KMS-11 (cell line): ENCODE measurements at regions not wholly inside any gene's neighbourhood (a gene's known extent, or its start where the extent isn't known, plus 50 kb on each side); places are given as distances from the start of the nearest gene placed in this dataset.

Experiments
- H2AFZ ChIP-seq: fragments of 200-600 bp; sonication (generic); 2 replicates; pipeline ENCODE4 v1.6.1; 2016; ENCODE audit warnings: antibody characterized with exemption, mixed run types, low read depth
- H3K27ac ChIP-seq: fragments of 200-600 bp; sonication (generic); 2 replicates; pipeline ENCODE4 v1.6.1; 2016; ENCODE audit warnings: mild to moderate bottlenecking, mixed run types
- H3K27me3 ChIP-seq: fragments of 200-600 bp; sonication (generic); 2 replicates; pipeline ENCODE4 v1.6.1; 2017; ENCODE audit warnings: mild to moderate bottlenecking, low read depth, mixed run types, moderate library complexity; ENCODE audit not compliant: insufficient read depth
- H3K36me3 ChIP-seq: fragments of 200-600 bp; sonication (generic); 2 replicates; pipeline ENCODE4 v1.6.1; 2017; ENCODE audit warnings: mild to moderate bottlenecking, mixed run types; ENCODE audit not compliant: insufficient read depth
- H3K4me1 ChIP-seq: fragments of 200-600 bp; sonication (generic); 2 replicates; pipeline ENCODE4 v1.6.1; 2016; ENCODE audit warnings: mild to moderate bottlenecking, low read depth, mixed run types; ENCODE audit not compliant: poor library complexity, severe bottlenecking
- H3K4me2 ChIP-seq: fragments of 200-600 bp; sonication (generic); 2 replicates; pipeline ENCODE4 v1.7.0; 2016; ENCODE audit warnings: mild to moderate bottlenecking, mixed run types
- H3K4me3 ChIP-seq: fragments of 200-600 bp; sonication (generic); IDR thresholded peaks from 2 replicates; pipeline ENCODE4 v1.6.1; 2017; ENCODE audit warnings: low read depth, low read length, mixed read lengths; ENCODE audit not compliant: insufficient read depth
- H3K79me2 ChIP-seq: fragments of 200-600 bp; sonication (generic); 2 replicates; pipeline ENCODE4 v1.6.1; 2016; ENCODE audit warnings: low read depth, mixed run types; ENCODE audit not compliant: insufficient read depth
- H3K9ac ChIP-seq: fragments of 200-600 bp; sonication (generic); 2 replicates; pipeline ENCODE4 v1.6.1; 2016; ENCODE audit warnings: mild to moderate bottlenecking, mixed run types
- H4K20me1 ChIP-seq: fragments of 200-600 bp; sonication (generic); 2 replicates; pipeline ENCODE4 v1.6.1; 2016; ENCODE audit warnings: mild to moderate bottlenecking, mixed run types; ENCODE audit not compliant: insufficient read depth
- CTCF ChIP-seq: fragments of 200-600 bp; sonication (generic); conservative IDR thresholded peaks from 2 replicates; pipeline ENCODE4 v1.6.1; 2017; ENCODE audit warnings: low read depth, mild to moderate bottlenecking, antibody characterized with exemption, low read length, moderate library complexity, mixed read lengths

- no peaks in the 10 kb centered on the region for H4K20me1 ChIP-seq
- no peaks in the 10 kb centered on the region for H3K27me3 ChIP-seq
- H3K27ac ChIP-seq: no peak overlapping the region
- no peak for TF ChIP-seq CTCF
- no peak overlapping the region for H3K4me2 ChIP-seq
- no peaks in the 10 kb centered on the region for H3K36me3 ChIP-seq
- H3K4me1 ChIP-seq: no peaks in the 10 kb centered on the region
- no peak overlapping the region for H3K4me3 ChIP-seq
- H2AFZ ChIP-seq: no peak overlapping the region
- no peak overlapping the region for H3K9ac ChIP-seq
- H3K79me2 ChIP-seq: no peaks in the 10 kb centered on the region
Measured at GRCh38 chrX:109795682-109796081, 62.6 kb upstream of the ACSL4 start.

- Histone ChIP-seq H3K4me2 (no peak overlapping the region), H3K4me1 (no peaks in the 10 kb centered on the region), H4K20me1 (no peaks in the 10 kb centered on the region), H3K27ac (no peak overlapping the region), H3K4me3 (no peak overlapping the region), H2AFZ (no peak overlapping the region), H3K9ac (no peak overlapping the region), H3K36me3 (no peaks in the 10 kb centered on the region), H3K79me2 (no peaks in the 10 kb centered on the region), H3K27me3 (no peaks in the 10 kb centered on the region)
- TF ChIP-seq CTCF: no peak
Measured at GRCh38 chrX:109797311-109797975, 64.4 kb upstream of the ACSL4 start.

- Histone ChIP-seq H3K27me3 (no peaks in the 10 kb centered on the region), H4K20me1 (no peaks in the 10 kb centered on the region), H3K36me3 (no peaks in the 10 kb centered on the region), H2AFZ (no peak overlapping the region), H3K4me1 (no peaks in the 10 kb centered on the region), H3K4me2 (no peak overlapping the region), H3K27ac (no peak overlapping the region), H3K79me2 (no peaks in the 10 kb centered on the region), H3K4me3 (no peak overlapping the region), H3K9ac (no peak overlapping the region)
- TF ChIP-seq CTCF: no peak
Measured at GRCh38 chrX:109812236-109812635, 79.2 kb upstream of the ACSL4 start.

- H3K4me1 ChIP-seq: no peaks in the 10 kb centered on the region
- no peaks in the 10 kb centered on the region for H3K27me3 ChIP-seq
- H3K27ac ChIP-seq: no peak overlapping the region
- H3K9ac ChIP-seq: no peak overlapping the region
- H2AFZ ChIP-seq: no peak overlapping the region
- no peak overlapping the region for H3K4me2 ChIP-seq
- H3K36me3 ChIP-seq: no peaks in the 10 kb centered on the region
- H3K79me2 ChIP-seq: no peaks in the 10 kb centered on the region
- no peak for TF ChIP-seq CTCF
- H3K4me3 ChIP-seq: no peak overlapping the region
- H4K20me1 ChIP-seq: no peaks in the 10 kb centered on the region
Measured at GRCh38 chrX:109813236-109813635, 80.2 kb upstream of the ACSL4 start.
